ENCODE measurements at regions not wholly inside any gene's neighbourhood (a gene's known extent, or its start where the extent isn't known, plus 50 kb on each side); places are given as distances from the start of the nearest gene placed in this dataset.
"Not testable (repeated sequence)": the region's sequence is repeated elsewhere in the genome, so short reads cannot be mapped to it uniquely, and the experiment has no call there.

DNA sequence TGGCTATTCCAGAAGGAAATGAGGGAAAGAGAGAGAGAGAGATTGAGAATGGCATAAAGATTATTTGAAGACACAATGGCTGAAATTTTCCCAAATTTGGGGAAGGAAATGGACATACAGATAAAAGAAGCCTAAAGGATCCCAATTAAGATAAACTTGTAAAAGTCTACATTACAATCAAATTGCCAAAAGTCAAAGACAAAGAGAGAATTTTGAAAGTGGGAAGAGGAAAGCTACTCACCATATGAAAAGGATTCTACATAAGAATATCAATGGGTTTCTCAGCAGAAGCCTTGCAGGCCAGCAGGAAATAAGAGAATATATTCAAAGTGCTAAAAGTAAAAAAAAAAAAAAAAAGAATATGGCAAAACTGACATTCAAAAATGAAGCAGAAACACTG, 233.0 kb upstream of the NFIA start:
- Mint-ChIP-seq H3K9me3 (peaks cover 6 to 35% (median 13%) of the 10 kb centered on the region in 7 donors), H3K36me3 (no peaks in the 10 kb centered on the region), H3K4me1 (no peaks in the 10 kb centered on the region), H3K27me3 (peaks cover 0 to 3% (median 0%) of the 10 kb centered on the region in 3 donors), H3K4me3 (no peak overlapping the region), H3K27ac (no peak overlapping the region)
- ATAC-seq (ENCODE audit: low read depth in 2 of 2), result no peak
- DNase-seq, result no peak

GRCh38 chr1:60848583-60849188, 233.7 kb upstream of the NFIA start:
- ATAC-seq (ENCODE audit: low read depth in 2 of 2) (no peak), DNase-seq (no peak)
- H3K36me3 Mint-ChIP-seq, result no peaks in the 10 kb centered on the region
- no peaks in the 10 kb centered on the region for H3K4me1 Mint-ChIP-seq
- peaks cover 0 to 3% (median 0%) of the 10 kb centered on the region in 3 donors for H3K27me3 Mint-ChIP-seq
- peaks cover 6 to 37% (median 13%) of the 10 kb centered on the region in 7 donors for H3K9me3 Mint-ChIP-seq
- no peak overlapping the region for H3K4me3 Mint-ChIP-seq
- no peak overlapping the region for H3K27ac Mint-ChIP-seq

DNA sequence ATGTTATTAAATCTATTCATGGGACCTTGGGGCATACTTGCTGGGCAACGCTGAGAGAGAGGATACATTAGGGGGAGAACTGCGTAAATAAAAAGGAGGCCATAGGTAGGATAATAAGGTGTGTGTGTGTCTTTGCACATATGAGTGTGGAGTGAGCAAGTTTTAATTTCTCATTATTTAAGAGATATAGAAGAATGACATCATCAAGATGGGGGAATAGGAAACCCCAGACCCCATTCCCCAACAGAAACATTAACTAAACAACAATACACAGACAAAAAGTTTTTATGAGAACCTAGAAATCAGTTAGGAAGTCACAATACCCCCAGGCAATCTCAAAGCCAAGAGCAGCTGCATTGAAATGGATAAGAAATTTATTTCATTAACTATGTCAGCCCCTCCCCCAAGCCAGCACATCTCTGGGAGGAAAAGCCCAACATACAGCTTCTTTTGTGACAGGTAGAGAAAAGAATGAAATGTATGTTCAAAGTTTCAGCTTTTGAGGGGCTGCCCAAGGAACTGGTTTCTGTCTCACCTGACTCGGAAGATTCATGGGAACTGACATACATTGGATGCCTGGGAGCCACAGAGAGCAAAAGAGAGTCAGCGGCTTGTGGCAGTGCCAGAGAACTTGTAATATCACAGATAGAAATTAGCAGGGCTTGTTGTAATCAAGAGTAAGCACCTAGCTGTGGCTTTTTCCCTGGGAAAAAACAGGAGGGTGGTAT, 234.3 kb upstream of the NFIA start:
- Mint-ChIP-seq H3K36me3 (no peaks in the 10 kb centered on the region), H3K4me3 (no peak overlapping the region), H3K27me3 (peaks cover 0 to 3% (median 0%) of the 10 kb centered on the region in 3 donors), H3K27ac (no peak overlapping the region), H3K9me3 (peaks cover 6 to 37% (median 13%) of the 10 kb centered on the region in 7 donors), H3K4me1 (no peaks in the 10 kb centered on the region)
- ATAC-seq (ENCODE audit: low read depth in 2 of 2) (no peak), DNase-seq (no peak)

DNA sequence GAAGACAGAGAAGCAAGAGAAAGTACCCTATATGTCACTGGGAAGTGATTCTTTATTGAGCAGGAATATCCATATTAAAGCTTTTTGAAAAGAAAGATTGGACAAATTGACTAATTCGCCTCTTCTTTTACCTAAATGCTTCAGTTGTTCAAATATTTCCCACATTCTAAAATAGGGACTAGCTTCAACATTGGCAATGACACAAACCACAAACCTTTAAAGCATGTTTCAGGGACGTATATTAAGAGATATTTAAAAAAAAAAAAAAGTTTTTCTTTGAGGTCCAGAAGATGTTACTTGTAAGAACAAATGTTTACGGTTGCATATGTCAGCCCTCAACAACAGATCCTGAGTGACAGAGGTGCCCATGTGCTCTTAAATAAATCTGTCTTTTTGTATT, 235.0 kb upstream of the NFIA start:
- no peaks in the 10 kb centered on the region for H3K4me1 Mint-ChIP-seq
- DNase-seq (no peak), ATAC-seq (ENCODE audit: low read depth in 2 of 2) (no peak)
- H3K27me3 Mint-ChIP-seq, result peaks cover 0 to 3% (median 0%) of the 10 kb centered on the region in 3 donors
- no peak overlapping the region for H3K27ac Mint-ChIP-seq
- H3K9me3 Mint-ChIP-seq, result peaks cover 6 to 37% (median 13%) of the 10 kb centered on the region in 7 donors
- no peaks in the 10 kb centered on the region for H3K36me3 Mint-ChIP-seq
- H3K4me3 Mint-ChIP-seq, result no peak overlapping the region

DNA sequence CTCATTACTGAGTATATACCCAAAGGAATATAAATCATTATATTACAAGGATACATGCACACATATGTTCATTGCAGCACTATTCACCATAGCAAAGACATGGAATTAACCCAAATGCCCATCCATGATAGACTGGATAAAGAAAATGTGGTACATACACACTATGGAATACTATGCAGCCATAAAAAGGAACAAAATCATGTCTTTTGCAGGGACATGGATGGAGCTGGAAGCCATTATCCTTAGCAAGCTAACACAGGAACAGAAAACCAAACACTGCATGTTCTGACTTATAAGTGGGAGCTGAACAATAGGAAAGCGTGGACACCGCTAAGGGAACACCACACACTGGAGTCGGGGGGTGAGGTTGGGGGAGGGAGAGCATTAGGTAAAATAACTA, 236.7 kb upstream of the NFIA start:
- not testable (repeated sequence) for ATAC-seq (ENCODE audit: low read depth in 2 of 2); H3K4me1 Mint-ChIP-seq; H3K4me3 Mint-ChIP-seq; H3K27me3 Mint-ChIP-seq; H3K36me3 Mint-ChIP-seq; H3K27ac Mint-ChIP-seq; DNase-seq
- peaks cover 6 to 37% (median 12%) of the 10 kb centered on the region in 7 donors for H3K9me3 Mint-ChIP-seq

- Mint-ChIP-seq H3K27ac (no peak overlapping the region), H3K36me3 (no peaks in the 10 kb centered on the region)
- ATAC-seq (ENCODE audit: low read depth in 2 of 2), result no peak
Measured at GRCh38 chr1:60842304-60842703, 240.1 kb upstream of the NFIA start.

GRCh38 chr1:60841116-60842046, 241.0 kb upstream of the NFIA start:
- Mint-ChIP-seq H3K9me3 (peaks cover 0 to 12% (median 4%) of the 10 kb centered on the region in 7 donors), H3K36me3 (no peaks in the 10 kb centered on the region), H3K4me1 (no peaks in the 10 kb centered on the region), H3K27ac (no peak overlapping the region), H3K4me3 (no peak overlapping the region), H3K27me3 (peaks cover 0 to 3% (median 0%) of the 10 kb centered on the region in 3 donors)
- DNase-seq, result no peak
- ATAC-seq (ENCODE audit: low read depth in 2 of 2), result no peak

More at GRCh38 chr1:60842304-60842703, 240.1 kb upstream of the NFIA start:
- H3K4me1 Mint-ChIP-seq, result no peaks in the 10 kb centered on the region
- H3K27me3 Mint-ChIP-seq, result peaks cover 0 to 3% (median 0%) of the 10 kb centered on the region in 3 donors
- H3K9me3 Mint-ChIP-seq, result peaks cover 0 to 12% (median 4%) of the 10 kb centered on the region in 7 donors
- no peak for DNase-seq
- H3K4me3 Mint-ChIP-seq, result no peak overlapping the region

- H3K27ac Mint-ChIP-seq; H3K27me3 Mint-ChIP-seq; H3K36me3 Mint-ChIP-seq; ATAC-seq (ENCODE audit: low read depth in 2 of 2); DNase-seq; H3K4me3 Mint-ChIP-seq; H3K4me1 Mint-ChIP-seq: not testable (repeated sequence)
- peaks cover 0 to 12% (median 4%) of the 10 kb centered on the region in 7 donors for H3K9me3 Mint-ChIP-seq
Measured at GRCh38 chr1:60840476-60840875, 241.9 kb upstream of the NFIA start.

DNA sequence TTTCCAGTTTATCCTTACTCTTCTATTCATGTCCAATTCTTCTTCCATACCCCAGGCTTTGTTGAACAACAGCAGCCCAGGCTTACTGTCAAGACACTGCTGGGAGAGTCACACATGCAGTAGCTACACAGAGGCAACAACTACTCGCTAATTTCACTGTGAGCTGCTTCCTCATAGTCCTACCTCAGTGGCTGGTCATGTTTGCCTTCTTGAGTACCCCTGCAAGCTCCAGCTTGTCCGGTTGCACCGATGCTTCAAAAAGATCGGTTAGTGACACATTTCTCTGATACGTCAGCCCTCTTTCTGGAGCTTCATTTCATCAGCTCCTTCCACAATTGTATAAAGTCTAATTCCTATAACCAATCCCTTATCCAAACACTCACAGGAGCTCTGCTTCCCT, 246.7 kb upstream of the NFIA start:
- peak overlapping the region in 1 of 6 donors; percentile 24 for H3K27ac Mint-ChIP-seq

DNA sequence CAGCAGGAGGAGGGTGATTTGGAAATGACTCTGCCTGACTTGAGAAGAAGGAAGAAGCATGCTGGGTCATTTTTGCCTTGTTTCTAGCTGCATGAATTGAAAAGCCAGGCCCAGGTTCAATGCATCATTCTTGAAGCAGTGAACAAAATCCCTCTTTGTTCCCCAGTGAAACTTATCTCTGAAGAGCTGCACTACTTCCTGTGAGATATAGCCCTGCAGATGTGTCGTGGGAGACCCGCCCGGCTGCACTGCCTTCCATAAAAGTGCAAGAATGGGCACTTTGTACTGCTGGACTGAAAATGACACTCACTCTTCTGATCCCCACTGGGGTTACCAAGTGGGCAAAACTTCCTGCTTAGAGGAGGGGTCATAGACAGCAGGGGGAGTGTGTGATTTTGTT, 249.2 kb upstream of the NFIA start:
- peaks cover 0 to 8% (median 6%) of the 10 kb centered on the region in 3 donors for H3K27me3 Mint-ChIP-seq
- H3K27ac Mint-ChIP-seq, result no peak overlapping the region
- ATAC-seq (ENCODE audit: low read depth in 2 of 2) (no peak), DNase-seq (no peak)
- no peaks in the 10 kb centered on the region for H3K36me3 Mint-ChIP-seq
- no peaks in the 10 kb centered on the region for H3K9me3 Mint-ChIP-seq
- H3K4me1 Mint-ChIP-seq, result no peaks in the 10 kb centered on the region
- no peak overlapping the region for H3K4me3 Mint-ChIP-seq

More for the DNA sequence above, 246.7 kb upstream of the NFIA start:
- Mint-ChIP-seq H3K36me3 (no peaks in the 10 kb centered on the region), H3K9me3 (no peaks in the 10 kb centered on the region), H3K4me1 (no peaks in the 10 kb centered on the region), H3K4me3 (no peak overlapping the region), H3K27me3 (peaks cover 0 to 8% (median 6%) of the 10 kb centered on the region in 3 donors)
- DNase-seq (no peak), ATAC-seq (ENCODE audit: low read depth in 2 of 2) (no peak)

DNA sequence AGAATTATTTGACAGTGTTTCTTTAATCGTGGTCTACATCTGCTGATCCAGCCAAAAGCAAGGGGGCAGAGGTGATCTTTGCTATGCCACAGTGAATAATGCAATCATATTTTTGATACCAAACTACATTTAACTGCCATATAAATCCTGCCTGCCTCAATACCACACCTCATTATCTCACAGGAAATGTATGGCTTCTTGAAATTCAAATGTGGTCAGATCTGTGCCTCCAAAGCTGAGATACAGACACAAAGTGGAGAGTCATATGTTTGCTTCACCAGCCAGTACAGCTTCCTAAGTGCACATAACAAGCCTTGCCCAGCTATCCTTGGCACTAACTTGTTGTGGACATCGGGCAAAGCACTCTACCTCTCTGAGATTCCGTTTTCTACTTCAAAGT, 250.0 kb upstream of the NFIA start:
- peaks cover 0 to 8% (median 6%) of the 10 kb centered on the region in 3 donors for H3K27me3 Mint-ChIP-seq
- ATAC-seq (ENCODE audit: low read depth in 2 of 2), result no peak

DNA sequence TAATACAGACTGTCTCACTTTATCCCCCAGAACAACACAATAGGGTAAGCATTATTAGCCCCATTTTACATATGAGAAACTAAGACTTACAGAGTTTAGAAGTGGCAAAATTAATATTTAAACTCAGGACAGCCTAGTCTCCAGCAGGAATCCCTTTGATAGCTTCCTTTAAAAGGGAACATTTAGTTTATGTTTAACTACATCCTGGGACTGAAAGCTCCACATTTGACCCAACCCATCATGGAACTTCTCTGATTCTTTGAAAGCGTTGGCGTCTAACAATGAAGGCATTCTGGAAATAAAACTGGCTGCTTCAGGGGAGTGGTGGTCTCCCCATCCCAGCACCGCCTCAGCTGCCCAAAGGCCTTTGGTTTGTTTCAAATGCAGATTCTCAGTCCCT, 250.6 kb upstream of the NFIA start:
- H3K4me1 Mint-ChIP-seq, result no peaks in the 10 kb centered on the region
- no peak overlapping the region for H3K27ac Mint-ChIP-seq
- DNase-seq (no peak), ATAC-seq (ENCODE audit: low read depth in 2 of 2) (no peak)
- H3K27me3 Mint-ChIP-seq, result peaks cover 0 to 8% (median 6%) of the 10 kb centered on the region in 3 donors
- H3K36me3 Mint-ChIP-seq, result no peaks in the 10 kb centered on the region
- peaks cover 0 to 6% (median 4%) of the 10 kb centered on the region in 7 donors for H3K9me3 Mint-ChIP-seq
- no peak overlapping the region for H3K4me3 Mint-ChIP-seq

More for the DNA sequence above, 250.0 kb upstream of the NFIA start:
- Mint-ChIP-seq H3K9me3 (peaks cover 0 to 4% (median 2%) of the 10 kb centered on the region in 7 donors), H3K4me1 (no peaks in the 10 kb centered on the region), H3K27ac (no peak overlapping the region), H3K4me3 (no peak overlapping the region), H3K36me3 (no peaks in the 10 kb centered on the region)
- no peak for DNase-seq

GRCh38 chr1:60828944-60829343, 253.4 kb upstream of the NFIA start:
- Mint-ChIP-seq H3K4me3 (no peak overlapping the region), H3K9me3 (peaks cover 0 to 14% (median 8%) of the 10 kb centered on the region in 7 donors), H3K27ac (no peak overlapping the region), H3K4me1 (no peaks in the 10 kb centered on the region), H3K36me3 (no peaks in the 10 kb centered on the region), H3K27me3 (peaks cover 0 to 8% (median 6%) of the 10 kb centered on the region in 3 donors)
- ATAC-seq (ENCODE audit: low read depth in 2 of 2), result no peak
- no peak for DNase-seq

Data from naive B cell (primary cell).